Tibial nerve (tissue), 4 donors: ENCODE measurements at regions not wholly inside any gene's neighbourhood (a gene's known extent, or its start where the extent isn't known, plus 50 kb on each side); places are given as distances from the start of the nearest gene placed in this dataset.
A peak's percentile ranks its signal among the peaks of the same experiment; 100 is the strongest.

Experiments used
- DNase-seq, 2 donors: peaks; one replicate each; pipeline ENCODE4 v3.0.0-alpha.2; 2019; ENCODE audit warnings: low spot score in 2 of 2
- H3K27ac ChIP-seq, 4 donors: fragments of 200-600 bp; sonication (generic) in 3 of 4; one replicate each; pipeline ENCODE4 v1.5.1; 2017 to 2019; ENCODE audit warnings: mild to moderate bottlenecking in 1 of 4
- H3K27me3 ChIP-seq, 2 donors: fragments of 200-600 bp; sonication (generic) in 1 of 2; one replicate each; pipeline versions ENCODE4 v1.5.1 to v1.6.0; 2017 to 2019
- H3K36me3 ChIP-seq, 3 donors: fragments of 200-600 bp; sonication (generic); one replicate each; pipeline ENCODE4 v1.5.1; 2018 to 2019
- H3K4me1 ChIP-seq, 4 donors: fragments of 200-600 bp; sonication (generic) in 3 of 4; one replicate each; pipeline ENCODE4 v1.5.1; 2017 to 2019
- H3K4me3 ChIP-seq, 4 donors: fragments of 200-600 bp; sonication (generic) in 3 of 4; one replicate each; pipeline ENCODE4 v1.5.1; 2017 to 2019; ENCODE audit warnings: mild to moderate bottlenecking in 1 of 4, moderate library complexity in 1 of 4
- H3K9me3 ChIP-seq, 4 donors: fragments of 200-600 bp; sonication (generic) in 3 of 4; one replicate each; pipeline ENCODE4 v1.5.1; 2017 to 2019
- EP300 ChIP-seq, 2 donors: sonication (generic); formaldehyde crosslinking; IDR thresholded peaks; one replicate each; pipeline ENCODE4 v1.6.1; 2017; ENCODE audit warnings: antibody characterized with exemption in 2 of 2, mild to moderate bottlenecking in 1 of 2
- POLR2A ChIP-seq, 2 donors: fragments of 450-650 bp; IDR thresholded peaks; one replicate each; pipeline ENCODE4 v1.6.1; 2017; ENCODE audit warnings: antibody characterized with exemption in 2 of 2, mild to moderate bottlenecking in 2 of 2, moderate library complexity in 2 of 2
- WGBS, 2 donors: methylation state at CpG; one replicate each; pipeline ENCODE4 v1.1.5; 2018; 5-methylcytosine and 5-hydroxymethylcytosine counted together
- TF ChIP-seq, protein P1 (sequence below), 5 experiments: fragments of 200-600 bp in 3 of 5; fragments of 450-650 bp in 2 of 5; sonication (generic) in 3 of 5; IDR thresholded peaks; one replicate each; pipeline ENCODE4 v1.5.1; 2016 to 2019; ENCODE audit warnings: antibody characterized with exemption in 5 of 5, mild to moderate bottlenecking in 3 of 5, moderate library complexity in 2 of 5

DNA sequence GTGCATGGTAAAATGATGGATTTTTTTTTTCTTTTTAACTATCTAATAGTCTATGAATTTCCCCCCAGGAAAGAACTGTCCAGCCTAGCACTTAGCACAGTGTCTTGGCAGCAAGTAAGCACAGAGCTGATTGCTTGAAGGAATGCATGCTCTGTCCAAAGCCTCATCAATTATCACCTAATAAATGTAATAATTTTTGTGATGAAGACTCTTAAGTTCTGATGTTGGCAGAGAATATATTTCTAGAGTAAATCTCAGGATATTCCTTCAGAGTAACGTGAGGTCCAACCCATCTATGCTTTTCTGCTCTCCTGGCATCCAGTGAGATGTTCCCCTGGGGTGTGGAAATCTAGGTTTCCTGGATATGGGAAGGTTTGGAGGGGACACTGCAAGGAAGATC is 152.4 kb downstream of the TMX1 start:
- Histone ChIP-seq H3K36me3 (no peaks in the 10 kb centered on the region), H3K4me1 (peaks cover 3 to 36% (median 18%) of the 10 kb centered on the region in 4 donors), H3K4me3 (no peak overlapping the region), H3K27ac (no peak overlapping the region), H3K9me3 (no peaks in the 10 kb centered on the region), H3K27me3 (no peaks in the 10 kb centered on the region)
- DNase-seq = no peak
- TF ChIP-seq, protein P1, sequence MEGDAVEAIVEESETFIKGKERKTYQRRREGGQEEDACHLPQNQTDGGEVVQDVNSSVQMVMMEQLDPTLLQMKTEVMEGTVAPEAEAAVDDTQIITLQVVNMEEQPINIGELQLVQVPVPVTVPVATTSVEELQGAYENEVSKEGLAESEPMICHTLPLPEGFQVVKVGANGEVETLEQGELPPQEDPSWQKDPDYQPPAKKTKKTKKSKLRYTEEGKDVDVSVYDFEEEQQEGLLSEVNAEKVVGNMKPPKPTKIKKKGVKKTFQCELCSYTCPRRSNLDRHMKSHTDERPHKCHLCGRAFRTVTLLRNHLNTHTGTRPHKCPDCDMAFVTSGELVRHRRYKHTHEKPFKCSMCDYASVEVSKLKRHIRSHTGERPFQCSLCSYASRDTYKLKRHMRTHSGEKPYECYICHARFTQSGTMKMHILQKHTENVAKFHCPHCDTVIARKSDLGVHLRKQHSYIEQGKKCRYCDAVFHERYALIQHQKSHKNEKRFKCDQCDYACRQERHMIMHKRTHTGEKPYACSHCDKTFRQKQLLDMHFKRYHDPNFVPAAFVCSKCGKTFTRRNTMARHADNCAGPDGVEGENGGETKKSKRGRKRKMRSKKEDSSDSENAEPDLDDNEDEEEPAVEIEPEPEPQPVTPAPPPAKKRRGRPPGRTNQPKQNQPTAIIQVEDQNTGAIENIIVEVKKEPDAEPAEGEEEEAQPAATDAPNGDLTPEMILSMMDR (IDR thresholded peaks at IDR 0.05) = no peak
- WGBS, 2 donors = 72 to 87% methylated on average over 1 of the region's 1 CpG

DNA sequence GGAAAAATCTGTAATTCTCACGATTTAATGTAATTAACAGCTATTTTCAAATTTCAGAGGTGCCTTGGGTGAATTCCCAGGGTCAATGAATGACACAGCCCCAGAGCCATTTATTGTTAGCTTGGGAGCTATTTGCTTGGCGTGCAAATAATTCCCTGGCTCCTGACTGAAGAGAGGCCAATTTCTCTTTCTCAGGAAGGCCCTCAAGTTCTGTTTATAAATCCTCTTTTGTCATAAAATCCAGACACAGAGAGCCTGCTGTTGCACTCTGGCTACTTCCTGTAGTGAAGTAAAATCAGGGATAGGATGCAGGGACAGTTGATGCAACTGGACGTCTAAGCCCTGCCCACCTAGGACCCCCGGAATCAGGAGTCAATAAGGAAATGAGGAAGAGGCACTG is 154.3 kb downstream of the TMX1 start:
- DNase-seq = no peak
- Histone ChIP-seq H3K9me3 (no peaks in the 10 kb centered on the region), H3K27me3 (no peaks in the 10 kb centered on the region), H3K36me3 (no peaks in the 10 kb centered on the region), H3K4me1 (peaks cover 3 to 32% (median 18%) of the 10 kb centered on the region in 4 donors), H3K27ac (peak overlapping the region in 3 of 4 donors; percentile 68 to 88 (median 82)), H3K4me3 (no peak overlapping the region)
- 13 to 25% methylated on average over 4 of the region's 4 CpGs for WGBS, 2 donors
- TF ChIP-seq EP300 (IDR thresholded peaks at IDR 0.05) (no peak), POLR2A (IDR thresholded peaks at IDR 0.05) (no peak)
- TF ChIP-seq, protein P1 (IDR thresholded peaks at IDR 0.05) = no peak

DNA sequence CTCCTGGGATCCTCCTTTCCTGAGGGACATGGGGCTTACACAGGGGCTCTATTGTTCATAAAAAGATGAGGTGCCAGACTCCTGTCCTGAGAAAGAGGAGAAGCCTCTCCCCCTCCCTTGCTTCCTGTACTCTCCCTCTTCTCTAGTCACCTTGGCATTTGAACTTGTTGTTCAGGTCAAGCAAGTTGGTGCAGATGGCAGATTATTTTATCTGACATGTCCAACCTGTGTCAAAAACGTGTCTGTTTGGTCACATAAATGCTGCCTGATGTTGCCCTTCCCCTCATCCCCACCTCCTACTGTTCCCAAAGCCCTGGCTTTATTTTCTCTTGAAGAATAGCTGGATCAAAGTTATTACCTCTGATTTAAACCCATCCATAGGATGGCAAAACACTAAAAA is 154.8 kb downstream of the TMX1 start:
- no peak for DNase-seq
- WGBS, 2 donors = 22 to 26% methylated on average over 1 of the region's 1 CpG
- Histone ChIP-seq H3K27ac (peak overlapping the region; percentile 65 to 88 (median 75)), H3K4me3 (no peak overlapping the region), H3K27me3 (no peaks in the 10 kb centered on the region), H3K9me3 (no peaks in the 10 kb centered on the region), H3K36me3 (no peaks in the 10 kb centered on the region), H3K4me1 (peaks cover 3 to 32% (median 18%) of the 10 kb centered on the region in 4 donors)
- TF ChIP-seq EP300 (IDR thresholded peaks at IDR 0.05) (no peak), POLR2A (IDR thresholded peaks at IDR 0.05) (no peak)
- TF ChIP-seq, protein P1 (IDR thresholded peaks at IDR 0.05) = no peak

- TF ChIP-seq, protein P1 (IDR thresholded peaks at IDR 0.05) = no peak
- TF ChIP-seq POLR2A (IDR thresholded peaks at IDR 0.05) = no peak
- TF ChIP-seq EP300 (IDR thresholded peaks at IDR 0.05) = peak in 1 of 2 donors; percentile 39
- H3K4me3 ChIP-seq = peak overlapping the region in 1 of 4 donors; percentile 7
- peak overlapping the region; percentile 65 to 88 (median 75) for H3K27ac ChIP-seq
- DNase-seq = peak; percentile 38 to 56
- no peaks in the 10 kb centered on the region for H3K9me3 ChIP-seq
- H3K36me3 ChIP-seq = no peaks in the 10 kb centered on the region
- no peaks in the 10 kb centered on the region for H3K27me3 ChIP-seq
- peaks cover 3 to 36% (median 18%) of the 10 kb centered on the region in 4 donors for H3K4me1 ChIP-seq
- WGBS, 2 donors = 14 to 18% methylated on average over 9 of the region's 9 CpGs
Measured at GRCh38 chr14:51395361-51395849, 155.4 kb downstream of the TMX1 start.

DNA sequence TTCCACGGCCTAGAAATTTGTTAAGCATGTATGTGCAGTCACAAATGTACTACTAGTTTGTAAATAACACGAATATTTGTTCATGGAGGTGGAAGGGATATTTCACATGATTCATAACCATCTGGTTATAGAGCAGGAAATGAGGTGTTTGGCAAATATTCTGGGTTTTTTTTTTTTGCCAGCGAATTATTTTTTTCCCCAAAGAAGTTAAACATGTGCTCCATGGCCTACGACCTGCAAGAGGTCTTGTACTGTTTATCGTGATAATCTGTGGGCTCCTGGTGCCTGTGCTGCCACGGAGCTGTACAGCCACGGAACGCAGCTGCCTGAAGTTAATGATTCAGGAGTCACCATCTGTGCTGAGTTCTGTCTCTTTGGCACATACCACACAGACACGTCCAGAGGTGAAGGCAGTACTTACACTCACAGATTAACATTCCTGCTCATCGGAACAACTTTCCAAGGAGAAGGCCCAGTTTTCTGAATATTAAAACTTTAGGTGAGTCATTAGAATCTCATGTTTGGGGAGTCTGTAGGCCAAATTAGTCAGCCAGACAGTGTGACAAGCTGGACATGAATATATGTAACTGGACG is 156.3 kb downstream of the TMX1 start:
- TF ChIP-seq, protein P1 (IDR thresholded peaks at IDR 0.05) = no peak
- TF ChIP-seq EP300 (IDR thresholded peaks at IDR 0.05) = peak in 1 of 2 donors; percentile 53
- TF ChIP-seq POLR2A (IDR thresholded peaks at IDR 0.05) = no peak
- WGBS, 2 donors = 33 to 49% methylated on average over 11 of the region's 11 CpGs
- no peak overlapping the region for H3K4me3 ChIP-seq
- DNase-seq = peak in 1 of 2 donors; percentile 44
- H3K27me3 ChIP-seq = no peaks in the 10 kb centered on the region
- peak overlapping the region in 3 of 4 donors; percentile 68 to 88 (median 82) for H3K27ac ChIP-seq
- no peaks in the 10 kb centered on the region for H3K9me3 ChIP-seq
- peaks cover 3 to 45% (median 18%) of the 10 kb centered on the region in 4 donors for H3K4me1 ChIP-seq
- H3K36me3 ChIP-seq = no peaks in the 10 kb centered on the region
